GM12864 (cell line): ENCODE measurements at regions not wholly inside any gene's neighbourhood (a gene's known extent, or its start where the extent isn't known, plus 50 kb on each side); places are given as distances from the start of the nearest gene placed in this dataset.

Experiments
- DNase-seq: peaks from one replicate; pipeline ENCODE4 v3.0.0-alpha.2; 2011; ENCODE audit warnings: low read depth
- H3K4me3 ChIP-seq: 2 replicates; pipeline ENCODE4 v1.5.1; 2011; ENCODE audit warnings: mild to moderate bottlenecking, low read depth, low read length, control low read depth
- TF ChIP-seq, protein P1 (sequence below): IDR thresholded peaks from 2 replicates; pipeline ENCODE4 v1.5.1; 2011; ENCODE audit warnings: low read depth, mild to moderate bottlenecking, moderate library complexity, low read length, control low read depth, inconsistent platforms; ENCODE audit errors: missing control alignments

GRCh38 chr4:41410049-41410448, 127.9 kb upstream of the LIMCH1 start:
- H3K4me3 ChIP-seq = no peak overlapping the region
- TF ChIP-seq, protein P1, sequence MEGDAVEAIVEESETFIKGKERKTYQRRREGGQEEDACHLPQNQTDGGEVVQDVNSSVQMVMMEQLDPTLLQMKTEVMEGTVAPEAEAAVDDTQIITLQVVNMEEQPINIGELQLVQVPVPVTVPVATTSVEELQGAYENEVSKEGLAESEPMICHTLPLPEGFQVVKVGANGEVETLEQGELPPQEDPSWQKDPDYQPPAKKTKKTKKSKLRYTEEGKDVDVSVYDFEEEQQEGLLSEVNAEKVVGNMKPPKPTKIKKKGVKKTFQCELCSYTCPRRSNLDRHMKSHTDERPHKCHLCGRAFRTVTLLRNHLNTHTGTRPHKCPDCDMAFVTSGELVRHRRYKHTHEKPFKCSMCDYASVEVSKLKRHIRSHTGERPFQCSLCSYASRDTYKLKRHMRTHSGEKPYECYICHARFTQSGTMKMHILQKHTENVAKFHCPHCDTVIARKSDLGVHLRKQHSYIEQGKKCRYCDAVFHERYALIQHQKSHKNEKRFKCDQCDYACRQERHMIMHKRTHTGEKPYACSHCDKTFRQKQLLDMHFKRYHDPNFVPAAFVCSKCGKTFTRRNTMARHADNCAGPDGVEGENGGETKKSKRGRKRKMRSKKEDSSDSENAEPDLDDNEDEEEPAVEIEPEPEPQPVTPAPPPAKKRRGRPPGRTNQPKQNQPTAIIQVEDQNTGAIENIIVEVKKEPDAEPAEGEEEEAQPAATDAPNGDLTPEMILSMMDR = no peak
- no peak for DNase-seq

DNA sequence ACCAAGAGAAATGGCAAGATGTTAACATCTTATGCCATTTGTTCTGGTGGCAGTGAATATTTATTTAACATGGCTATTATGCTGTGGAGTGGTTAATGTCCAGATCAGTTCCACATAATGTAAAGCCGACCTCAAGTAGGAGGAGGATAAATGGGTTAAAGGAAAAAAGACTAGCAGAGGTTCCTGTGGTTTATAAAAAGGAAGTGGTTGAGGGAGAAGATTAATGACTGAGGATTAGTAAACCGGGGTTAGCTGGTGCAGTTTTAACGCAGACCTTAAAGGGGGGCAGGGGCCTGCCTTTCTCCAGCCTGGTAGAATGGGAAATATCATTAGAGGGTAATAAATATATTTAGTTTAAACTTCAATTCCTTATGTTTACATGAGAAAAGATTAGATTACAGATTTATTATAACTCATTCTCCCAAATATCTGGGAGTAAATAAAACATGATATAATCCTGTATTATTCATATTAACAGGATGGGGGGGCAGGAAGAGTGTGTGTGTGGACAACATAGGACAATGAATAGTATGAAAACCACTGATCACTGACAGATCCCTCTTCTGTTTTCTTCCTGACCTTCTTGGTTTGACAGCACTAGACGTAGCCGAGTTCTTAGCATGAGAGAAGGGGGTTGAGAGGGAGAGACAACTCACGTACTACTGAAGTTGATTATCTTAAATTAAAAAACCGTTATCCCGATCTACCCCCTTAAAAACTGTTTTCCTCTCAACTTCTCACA, 124.1 kb upstream of the LIMCH1 start:
- TF ChIP-seq, protein P1 = no peak
- no peak overlapping the region for H3K4me3 ChIP-seq
- DNase-seq = no peak

- H3K4me3 ChIP-seq = no peak overlapping the region
- no peak for DNase-seq
- TF ChIP-seq, protein P1 = no peak
These were observed 123.6 kb upstream of the LIMCH1 start for GRCh38 chr4:41414412-41414779.

DNA sequence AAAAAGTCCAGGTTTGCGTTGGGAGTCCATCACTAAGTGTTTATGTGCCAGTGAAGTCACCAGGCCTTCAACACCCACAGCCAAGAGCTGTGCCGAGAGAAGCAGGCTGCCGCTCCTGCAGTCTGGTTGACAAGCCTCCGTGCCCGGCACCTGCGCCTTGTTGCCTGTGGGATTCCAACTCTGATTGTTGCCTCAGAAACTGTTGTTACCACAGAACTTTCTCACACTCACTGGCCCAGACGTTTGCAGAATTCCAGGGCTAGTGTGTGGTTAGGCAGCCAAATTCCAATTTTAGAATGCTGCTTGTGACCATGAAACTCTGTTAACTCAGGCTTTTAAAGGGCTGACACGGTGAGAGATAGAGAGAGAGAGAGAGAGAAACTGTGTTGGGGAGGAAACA, 119.5 kb upstream of the LIMCH1 start:
- no peak overlapping the region for H3K4me3 ChIP-seq

GRCh38 chr4:41420541-41420940, 117.4 kb upstream of the LIMCH1 start:
- TF ChIP-seq, protein P1 = no peak
- DNase-seq = no peak
- no peak overlapping the region for H3K4me3 ChIP-seq

More for the DNA sequence above, 119.5 kb upstream of the LIMCH1 start:
- TF ChIP-seq, protein P1 = no peak
- DNase-seq = no peak

DNA sequence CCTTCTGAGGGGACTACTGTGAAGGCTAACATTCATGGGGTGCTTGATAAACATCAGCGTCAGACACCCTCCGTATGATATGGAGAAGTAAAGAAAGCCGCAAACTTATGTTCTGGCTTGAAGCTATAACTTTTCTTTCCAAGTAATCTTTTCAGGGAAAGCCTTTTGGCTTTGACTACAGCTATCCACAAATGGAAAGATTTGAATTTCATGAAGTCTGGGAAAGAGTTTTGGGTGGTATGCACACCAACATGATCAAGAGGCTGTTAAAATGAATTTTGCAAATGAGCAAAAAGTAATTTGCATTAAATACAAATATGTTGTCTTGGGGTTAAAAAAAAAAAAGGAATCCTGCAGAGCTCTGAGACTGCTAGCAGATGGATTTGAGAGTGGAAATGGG, 114.8 kb upstream of the LIMCH1 start:
- no peak overlapping the region for H3K4me3 ChIP-seq
- TF ChIP-seq, protein P1 = no peak
- no peak for DNase-seq

DNA sequence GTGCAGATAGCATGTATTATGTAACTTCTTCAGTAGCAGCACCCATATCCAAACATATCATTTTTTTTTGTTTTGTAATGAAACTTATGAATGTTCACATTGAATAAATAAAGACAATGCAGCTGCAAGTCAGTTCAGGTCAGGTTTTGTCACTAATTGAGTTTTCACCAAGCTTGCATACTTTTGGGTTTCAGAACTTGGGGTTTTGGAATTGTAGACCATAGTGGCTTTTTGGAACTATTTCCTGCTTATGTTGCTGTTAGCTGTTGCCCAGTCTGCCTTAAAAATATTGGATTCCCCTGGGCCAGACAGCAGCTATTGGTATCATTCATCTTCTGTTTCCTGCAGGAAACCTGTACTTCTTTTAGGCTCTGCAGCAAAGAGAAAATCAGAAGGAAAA, 113.4 kb upstream of the LIMCH1 start:
- TF ChIP-seq, protein P1 = no peak
- no peak overlapping the region for H3K4me3 ChIP-seq
- DNase-seq = no peak
